GM13977 (cell line): ENCODE measurements at regions not wholly inside any gene's neighbourhood (a gene's known extent, or its start where the extent isn't known, plus 50 kb on each side); places are given as distances from the start of the nearest gene placed in this dataset.

ENCODE experiments used
- DNase-seq: peaks from one replicate; pipeline ENCODE4 v3.0.0; 2012; ENCODE audit warnings: low spot score
- in situ Hi-C: fragments of 300-500 bp; cut with MboI; formaldehyde crosslinking; loops from one replicate; pipeline ENCODE4 v1.12.0; 2022; ENCODE audit warnings: low sequenced_read_pairs, low pct_unique_long_range_greater_than_20kb, mixed read lengths, inconsistent platforms; ENCODE audit not compliant: unreplicated experiment
- TF ChIP-seq, protein P1 (sequence below): IDR thresholded peaks from 2 replicates; pipeline ENCODE4 v1.5.1; 2012; ENCODE audit warnings: mild to moderate bottlenecking, control low read depth; ENCODE audit not compliant: insufficient read depth; ENCODE audit errors: extremely low read depth, missing control alignments

DNA sequence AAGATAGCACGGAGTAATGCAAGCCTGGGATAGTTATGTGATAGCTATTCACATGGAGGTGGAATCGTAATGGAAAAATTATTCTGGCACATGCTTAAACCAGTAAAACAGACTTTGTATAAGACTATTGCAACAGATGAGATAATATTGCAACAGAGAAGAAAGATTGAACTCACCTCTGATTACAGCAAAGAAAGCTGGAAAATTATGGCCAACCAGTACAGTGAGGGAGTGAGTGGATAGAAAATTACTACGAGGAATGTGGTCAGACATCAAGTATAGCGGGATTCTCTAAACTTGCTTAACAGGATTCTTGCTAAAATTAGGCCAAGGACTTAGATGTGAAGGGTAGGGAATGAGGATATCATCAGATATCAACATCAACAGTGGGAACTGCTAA lies 397.6 kb upstream of the KLHL1 start:
- in situ Hi-C loops: no loop called here
- no peak for DNase-seq
- TF ChIP-seq, protein P1, sequence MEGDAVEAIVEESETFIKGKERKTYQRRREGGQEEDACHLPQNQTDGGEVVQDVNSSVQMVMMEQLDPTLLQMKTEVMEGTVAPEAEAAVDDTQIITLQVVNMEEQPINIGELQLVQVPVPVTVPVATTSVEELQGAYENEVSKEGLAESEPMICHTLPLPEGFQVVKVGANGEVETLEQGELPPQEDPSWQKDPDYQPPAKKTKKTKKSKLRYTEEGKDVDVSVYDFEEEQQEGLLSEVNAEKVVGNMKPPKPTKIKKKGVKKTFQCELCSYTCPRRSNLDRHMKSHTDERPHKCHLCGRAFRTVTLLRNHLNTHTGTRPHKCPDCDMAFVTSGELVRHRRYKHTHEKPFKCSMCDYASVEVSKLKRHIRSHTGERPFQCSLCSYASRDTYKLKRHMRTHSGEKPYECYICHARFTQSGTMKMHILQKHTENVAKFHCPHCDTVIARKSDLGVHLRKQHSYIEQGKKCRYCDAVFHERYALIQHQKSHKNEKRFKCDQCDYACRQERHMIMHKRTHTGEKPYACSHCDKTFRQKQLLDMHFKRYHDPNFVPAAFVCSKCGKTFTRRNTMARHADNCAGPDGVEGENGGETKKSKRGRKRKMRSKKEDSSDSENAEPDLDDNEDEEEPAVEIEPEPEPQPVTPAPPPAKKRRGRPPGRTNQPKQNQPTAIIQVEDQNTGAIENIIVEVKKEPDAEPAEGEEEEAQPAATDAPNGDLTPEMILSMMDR: no peak

GRCh38 chr13:70502944-70503343 lies 394.7 kb upstream of the KLHL1 start:
- in situ Hi-C loops: no loop called here

DNA sequence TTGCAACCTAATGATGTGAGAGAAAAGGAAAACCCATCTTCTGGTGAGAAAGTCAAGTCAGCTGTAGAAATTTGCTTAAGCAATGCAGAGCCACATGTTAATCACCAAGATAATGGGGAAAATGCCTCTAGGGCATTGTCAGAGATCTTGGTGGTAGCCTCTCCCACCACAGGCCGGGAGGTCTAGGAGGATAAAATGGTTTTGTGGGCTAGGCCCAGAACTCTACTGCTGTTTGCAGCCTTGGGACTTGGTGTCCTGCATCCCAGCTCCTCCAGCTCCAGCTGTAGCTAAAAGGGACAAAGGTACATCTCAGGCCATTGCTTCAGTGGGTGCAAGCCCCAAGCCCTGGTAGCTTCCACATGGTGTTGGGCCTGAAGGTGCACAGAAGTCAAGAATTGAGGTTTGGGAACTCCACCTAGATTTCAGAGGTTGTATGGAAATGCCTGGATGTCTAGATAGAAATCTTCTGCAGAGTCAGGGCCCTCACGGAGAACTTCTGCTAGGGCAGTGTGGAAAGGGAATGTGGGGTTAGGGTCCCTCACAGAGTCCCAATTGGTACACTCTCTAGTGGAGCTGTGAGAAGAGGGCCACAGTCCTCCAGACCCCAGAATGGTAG lies 382.2 kb upstream of the KLHL1 start:
- in situ Hi-C loops: no loop called here
- TF ChIP-seq, protein P1: no peak
- no peak for DNase-seq

More at GRCh38 chr13:70502944-70503343, 394.7 kb upstream of the KLHL1 start:
- TF ChIP-seq, protein P1: no peak
- DNase-seq: no peak

GRCh38 chr13:70484931-70485330 lies 376.7 kb upstream of the KLHL1 start:
- in situ Hi-C loops: no loop called here
- no peak for DNase-seq

GRCh38 chr13:70483599-70484276 lies 375.5 kb upstream of the KLHL1 start:
- no peak for DNase-seq
- in situ Hi-C loops: no loop called here
- TF ChIP-seq, protein P1: no peak

More at GRCh38 chr13:70484931-70485330, 376.7 kb upstream of the KLHL1 start:
- TF ChIP-seq, protein P1: no peak

DNA sequence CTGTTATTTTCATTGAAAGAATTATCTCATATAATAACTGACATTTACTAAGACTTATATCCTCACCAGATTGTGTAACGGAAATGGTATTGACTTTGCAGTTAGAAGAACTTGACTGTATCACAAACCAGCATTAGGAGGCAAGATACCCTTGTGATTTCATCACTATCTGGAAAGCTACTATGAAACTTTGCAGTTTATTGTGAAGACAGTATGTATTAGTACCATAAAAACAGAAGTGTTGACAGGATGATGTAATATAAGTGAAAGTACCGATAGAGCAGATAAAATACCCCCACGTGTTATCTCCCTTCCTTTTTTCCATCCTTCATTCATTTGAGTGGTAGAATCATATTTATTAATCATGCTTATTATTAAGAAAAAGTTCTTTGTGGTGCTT lies 365.7 kb upstream of the KLHL1 start:
- TF ChIP-seq, protein P1: no peak
- in situ Hi-C loops: no loop called here
- no peak for DNase-seq
